ENCODE measurements at regions not wholly inside any gene's neighbourhood (a gene's known extent, or its start where the extent isn't known, plus 50 kb on each side); places are given as distances from the start of the nearest gene placed in this dataset.

- no peak for DNase-seq
Observed at GRCh38 chr1:192713921-192714320, 78.0 kb downstream of the RGS13 start.

GRCh38 chr1:192724670-192725069 is 84.2 kb upstream of the RGS2 start:
- no peak for DNase-seq

GRCh38 chr1:192726820-192727504 is 81.9 kb upstream of the RGS2 start:
- DNase-seq, result no peak

- no peak for DNase-seq
Observed at GRCh38 chr1:192729500-192729899, 79.3 kb upstream of the RGS2 start.

GRCh38 chr1:192730198-192730597 is 78.6 kb upstream of the RGS2 start:
- DNase-seq, result no peak

- DNase-seq, result no peak
Observed at GRCh38 chr1:192732787-192733186, 76.1 kb upstream of the RGS2 start.

GRCh38 chr1:192735298-192735915 is 73.4 kb upstream of the RGS2 start:
- no peak for DNase-seq

GRCh38 chr1:192737306-192737705 is 71.5 kb upstream of the RGS2 start:
- DNase-seq, result no peak

- DNase-seq, result no peak
Observed at GRCh38 chr1:192739476-192740184, 69.2 kb upstream of the RGS2 start.

GRCh38 chr1:192740214-192740613 is 68.6 kb upstream of the RGS2 start:
- no peak for DNase-seq

- no peak for DNase-seq
Observed at GRCh38 chr1:192741095-192741494, 67.7 kb upstream of the RGS2 start.

GRCh38 chr1:192747301-192747700 is 61.5 kb upstream of the RGS2 start:
- DNase-seq, result no peak

GRCh38 chr1:192747943-192748342 is 60.9 kb upstream of the RGS2 start:
- DNase-seq, result no peak

- no peak for DNase-seq
Observed at GRCh38 chr1:192749349-192749748, 59.5 kb upstream of the RGS2 start.

- DNase-seq, result no peak
Observed at GRCh38 chr1:192751260-192751659, 57.6 kb upstream of the RGS2 start.

GRCh38 chr1:192756314-192756713 is 52.5 kb upstream of the RGS2 start:
- DNase-seq, result no peak

GRCh38 chr1:192756847-192757246 is 52.0 kb upstream of the RGS2 start:
- peak in 1 of 58 donors; percentile 2 for DNase-seq

GRCh38 chr1:192758492-192758891 is 50.3 kb upstream of the RGS2 start:
- DNase-seq, result no peak
